ENCODE measurements at regions not wholly inside any gene's neighbourhood (a gene's known extent, or its start where the extent isn't known, plus 50 kb on each side); places are given as distances from the start of the nearest gene placed in this dataset.

- ATAC-seq (no peak), DNase-seq (no peak)
- TF ChIP-seq CTCF (IDR thresholded peaks at IDR 0.05) (no peak), POLR2A (IDR thresholded peaks at IDR 0.05) (no peak)
- Histone ChIP-seq H3K27me3 (no peaks in the 10 kb centered on the region), H3K27ac (no peak overlapping the region), H3K4me3 (no peak overlapping the region), H3K4me1 (no peaks in the 10 kb centered on the region), H3K9me3 (no peaks in the 10 kb centered on the region), H3K36me3 (replicated peaks in 1 of 2; ENCODE audit: insufficient read depth in 1 of 2, low read depth in 2 of 2) (no peaks in the 10 kb centered on the region)
- WGBS, 2 donors: 53 to 55% methylated on average over 1 of the region's 1 CpG
- intact Hi-C loops (cut with DNase I): no loop called here
Observed at GRCh38 chr11:91199866-91200265, 977.0 kb upstream of the CHORDC1 start.

GRCh38 chr11:91194546-91194945, 971.7 kb upstream of the CHORDC1 start:
- no peaks in the 10 kb centered on the region for H3K36me3 ChIP-seq (replicated peaks in 1 of 2; ENCODE audit: insufficient read depth in 1 of 2, low read depth in 2 of 2)
- DNase-seq (no peak), ATAC-seq (no peak)
- TF ChIP-seq POLR2A (IDR thresholded peaks at IDR 0.05): no peak
- TF ChIP-seq CTCF (IDR thresholded peaks at IDR 0.05): no peak
- H3K27me3 ChIP-seq: no peaks in the 10 kb centered on the region
- no peak overlapping the region for H3K4me3 ChIP-seq
- H3K27ac ChIP-seq: no peak overlapping the region
- H3K9me3 ChIP-seq: no peaks in the 10 kb centered on the region
- H3K4me1 ChIP-seq: no peaks in the 10 kb centered on the region
- 32 to 35% methylated on average over 2 of the region's 2 CpGs for WGBS, 2 donors
- intact Hi-C loops (cut with DNase I): no loop called here

GRCh38 chr11:91188484-91188883, 965.6 kb upstream of the CHORDC1 start:
- no peak for TF ChIP-seq POLR2A (IDR thresholded peaks at IDR 0.05)
- no peak for TF ChIP-seq CTCF (IDR thresholded peaks at IDR 0.05)
- Histone ChIP-seq H3K9me3 (no peaks in the 10 kb centered on the region), H3K27me3 (no peaks in the 10 kb centered on the region), H3K36me3 (replicated peaks in 1 of 2; ENCODE audit: insufficient read depth in 1 of 2, low read depth in 2 of 2) (no peaks in the 10 kb centered on the region), H3K4me1 (no peaks in the 10 kb centered on the region), H3K4me3 (no peak overlapping the region), H3K27ac (no peak overlapping the region)
- ATAC-seq (no peak), DNase-seq (no peak)
- intact Hi-C loops (cut with DNase I): no loop called here
- 67 to 77% methylated on average over 6 of the region's 6 CpGs for WGBS, 2 donors

GRCh38 chr11:91187314-91187713, 964.5 kb upstream of the CHORDC1 start:
- intact Hi-C loops (cut with DNase I): no loop called here
- no peaks in the 10 kb centered on the region for H3K36me3 ChIP-seq (replicated peaks in 1 of 2; ENCODE audit: insufficient read depth in 1 of 2, low read depth in 2 of 2)
- TF ChIP-seq CTCF (IDR thresholded peaks at IDR 0.05) (no peak), POLR2A (IDR thresholded peaks at IDR 0.05) (no peak)

GRCh38 chr11:91178366-91178765, 955.5 kb upstream of the CHORDC1 start:
- Histone ChIP-seq H3K4me1 (no peaks in the 10 kb centered on the region), H3K27me3 (no peaks in the 10 kb centered on the region), H3K36me3 (replicated peaks in 1 of 2; ENCODE audit: insufficient read depth in 1 of 2, low read depth in 2 of 2) (no peaks in the 10 kb centered on the region), H3K9me3 (no peaks in the 10 kb centered on the region), H3K27ac (no peak overlapping the region), H3K4me3 (no peak overlapping the region)
- intact Hi-C loops (cut with DNase I): no loop called here
- DNase-seq (no peak), ATAC-seq (no peak)
- 46 to 60% methylated on average over 1 of the region's 1 CpG for WGBS, 2 donors
- no peak for TF ChIP-seq CTCF (IDR thresholded peaks at IDR 0.05)
- no peak for TF ChIP-seq POLR2A (IDR thresholded peaks at IDR 0.05)

More at GRCh38 chr11:91187314-91187713, 964.5 kb upstream of the CHORDC1 start:
- Histone ChIP-seq H3K27me3 (no peaks in the 10 kb centered on the region), H3K4me1 (no peaks in the 10 kb centered on the region), H3K27ac (no peak overlapping the region), H3K9me3 (no peaks in the 10 kb centered on the region), H3K4me3 (no peak overlapping the region)
- ATAC-seq (no peak), DNase-seq (no peak)
- 57 to 70% methylated on average over 2 of the region's 2 CpGs for WGBS, 2 donors

Measured in body of pancreas (tissue), 4 donors.